ENCODE measurements at regions not wholly inside any gene's neighbourhood (a gene's known extent, or its start where the extent isn't known, plus 50 kb on each side); places are given as distances from the start of the nearest gene placed in this dataset.

GRCh38 chr6:126091466-126091865, 105.1 kb downstream of the TRMT11 start:
- H3K4me3 ChIP-seq (ENCODE audit: low read depth, low read length), result no peak overlapping the region
- DNase-seq (ENCODE audit: low read depth), result no peak
- TF ChIP-seq MAX (IDR thresholded peaks at IDR 0.05; ENCODE audit: low read depth, low read length) (no peak), CTCF (IDR thresholded peaks at IDR 0.05; ENCODE audit: low read depth, low read length) (no peak), MYC (IDR thresholded peaks at IDR 0.05; ENCODE audit: low read depth, low read length) (no peak), POLR2A (IDR thresholded peaks at IDR 0.05; ENCODE audit: extremely low read depth, insufficient read length) (no peak)

- no peak for TF ChIP-seq MYC (IDR thresholded peaks at IDR 0.05; ENCODE audit: low read depth, low read length)
- no peak for TF ChIP-seq POLR2A (IDR thresholded peaks at IDR 0.05; ENCODE audit: extremely low read depth, insufficient read length)
- no peak for TF ChIP-seq CTCF (IDR thresholded peaks at IDR 0.05; ENCODE audit: low read depth, low read length)
- no peak for TF ChIP-seq MAX (IDR thresholded peaks at IDR 0.05; ENCODE audit: low read depth, low read length)
- no peak for DNase-seq (ENCODE audit: low read depth)
- H3K4me3 ChIP-seq (ENCODE audit: low read depth, low read length), result no peak overlapping the region
These were observed 106.8 kb downstream of the TRMT11 start for GRCh38 chr6:126093108-126093507.

GRCh38 chr6:126094411-126094810, 108.1 kb downstream of the TRMT11 start:
- H3K4me3 ChIP-seq (ENCODE audit: low read depth, low read length), result no peak overlapping the region
- TF ChIP-seq MYC (IDR thresholded peaks at IDR 0.05; ENCODE audit: low read depth, low read length), result no peak
- TF ChIP-seq MAX (IDR thresholded peaks at IDR 0.05; ENCODE audit: low read depth, low read length), result no peak
- no peak for TF ChIP-seq CTCF (IDR thresholded peaks at IDR 0.05; ENCODE audit: low read depth, low read length)
- TF ChIP-seq POLR2A (IDR thresholded peaks at IDR 0.05; ENCODE audit: extremely low read depth, insufficient read length), result no peak
- DNase-seq (ENCODE audit: low read depth), result no peak

GRCh38 chr6:126100386-126100785, 114.0 kb downstream of the TRMT11 start:
- no peak overlapping the region for H3K4me3 ChIP-seq (ENCODE audit: low read depth, low read length)
- no peak for DNase-seq (ENCODE audit: low read depth)
- no peak for TF ChIP-seq MYC (IDR thresholded peaks at IDR 0.05; ENCODE audit: low read depth, low read length)
- no peak for TF ChIP-seq MAX (IDR thresholded peaks at IDR 0.05; ENCODE audit: low read depth, low read length)

- no peak for TF ChIP-seq CTCF (IDR thresholded peaks at IDR 0.05; ENCODE audit: low read depth, low read length)
- TF ChIP-seq MYC (IDR thresholded peaks at IDR 0.05; ENCODE audit: low read depth, low read length), result no peak
- TF ChIP-seq POLR2A (IDR thresholded peaks at IDR 0.05; ENCODE audit: extremely low read depth, insufficient read length), result no peak
- TF ChIP-seq MAX (IDR thresholded peaks at IDR 0.05; ENCODE audit: low read depth, low read length), result no peak
- H3K4me3 ChIP-seq (ENCODE audit: low read depth, low read length), result no peak overlapping the region
- DNase-seq (ENCODE audit: low read depth), result no peak
These were observed 116.0 kb downstream of the TRMT11 start for GRCh38 chr6:126102358-126102757.

GRCh38 chr6:126103993-126104392, 117.7 kb downstream of the TRMT11 start:
- no peak for DNase-seq (ENCODE audit: low read depth)
- H3K4me3 ChIP-seq (ENCODE audit: low read depth, low read length), result no peak overlapping the region
- no peak for TF ChIP-seq POLR2A (IDR thresholded peaks at IDR 0.05; ENCODE audit: extremely low read depth, insufficient read length)
- no peak for TF ChIP-seq MYC (IDR thresholded peaks at IDR 0.05; ENCODE audit: low read depth, low read length)
- TF ChIP-seq MAX (IDR thresholded peaks at IDR 0.05; ENCODE audit: low read depth, low read length), result no peak
- no peak for TF ChIP-seq CTCF (IDR thresholded peaks at IDR 0.05; ENCODE audit: low read depth, low read length)
